NB4 (cell line): ENCODE measurements at regions not wholly inside any gene's neighbourhood (a gene's known extent, or its start where the extent isn't known, plus 50 kb on each side); places are given as distances from the start of the nearest gene placed in this dataset.

Experiments
- POLR2A ChIP-seq: IDR thresholded peaks from 2 replicates; pipeline ENCODE4 v1.6.1; 2011; ENCODE audit warnings: mild to moderate bottlenecking; ENCODE audit not compliant: insufficient read length; ENCODE audit errors: extremely low read depth
- TF ChIP-seq, protein P1 (sequence below): IDR thresholded peaks from one replicate; pipeline ENCODE4 v1.5.1; 2012; ENCODE audit warnings: low read depth, low read length

DNA sequence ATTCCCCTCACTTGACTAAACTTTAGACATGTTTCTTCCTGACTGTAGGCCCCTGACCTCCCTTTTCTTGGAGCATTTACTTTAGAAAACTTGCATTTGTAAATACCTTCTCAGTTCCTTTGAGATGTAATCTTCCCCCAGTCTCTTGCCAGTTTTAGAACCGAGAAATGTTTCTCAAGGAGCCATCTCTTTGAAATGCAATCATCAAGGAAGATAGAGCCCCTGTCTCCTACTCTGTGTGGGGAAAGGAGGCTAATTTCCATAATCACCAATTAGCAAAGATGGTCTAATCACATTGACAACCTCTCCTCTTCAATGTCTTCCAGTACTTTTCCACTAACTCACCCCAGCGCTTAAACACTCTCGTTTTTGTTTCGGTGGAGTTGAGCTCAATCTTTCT lies 70.0 kb upstream of the SMIM30 start:
- TF ChIP-seq, protein P1, sequence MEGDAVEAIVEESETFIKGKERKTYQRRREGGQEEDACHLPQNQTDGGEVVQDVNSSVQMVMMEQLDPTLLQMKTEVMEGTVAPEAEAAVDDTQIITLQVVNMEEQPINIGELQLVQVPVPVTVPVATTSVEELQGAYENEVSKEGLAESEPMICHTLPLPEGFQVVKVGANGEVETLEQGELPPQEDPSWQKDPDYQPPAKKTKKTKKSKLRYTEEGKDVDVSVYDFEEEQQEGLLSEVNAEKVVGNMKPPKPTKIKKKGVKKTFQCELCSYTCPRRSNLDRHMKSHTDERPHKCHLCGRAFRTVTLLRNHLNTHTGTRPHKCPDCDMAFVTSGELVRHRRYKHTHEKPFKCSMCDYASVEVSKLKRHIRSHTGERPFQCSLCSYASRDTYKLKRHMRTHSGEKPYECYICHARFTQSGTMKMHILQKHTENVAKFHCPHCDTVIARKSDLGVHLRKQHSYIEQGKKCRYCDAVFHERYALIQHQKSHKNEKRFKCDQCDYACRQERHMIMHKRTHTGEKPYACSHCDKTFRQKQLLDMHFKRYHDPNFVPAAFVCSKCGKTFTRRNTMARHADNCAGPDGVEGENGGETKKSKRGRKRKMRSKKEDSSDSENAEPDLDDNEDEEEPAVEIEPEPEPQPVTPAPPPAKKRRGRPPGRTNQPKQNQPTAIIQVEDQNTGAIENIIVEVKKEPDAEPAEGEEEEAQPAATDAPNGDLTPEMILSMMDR = no peak
- TF ChIP-seq POLR2A = no peak
